HK-2 (cell line): ENCODE measurements at regions not wholly inside any gene's neighbourhood (a gene's known extent, or its start where the extent isn't known, plus 50 kb on each side); places are given as distances from the start of the nearest gene placed in this dataset.

Experiments
- DNase-seq: peaks from one replicate; pipeline ENCODE4 v3.0.0-alpha.2; 2018; ENCODE audit not compliant: unreplicated experiment

GRCh38 chr1:84759756-84760155 lies 69.5 kb upstream of the SSX2IP start:
- DNase-seq: no peak

GRCh38 chr1:84758968-84759491 lies 68.8 kb upstream of the SSX2IP start:
- no peak for DNase-seq

GRCh38 chr1:84758476-84758875 lies 68.2 kb upstream of the SSX2IP start:
- DNase-seq: no peak

- no peak for DNase-seq
These were observed 67.0 kb upstream of the SSX2IP start for GRCh38 chr1:84757301-84757700.

- no peak for DNase-seq
These were observed 66.3 kb upstream of the SSX2IP start for GRCh38 chr1:84756455-84757082.

- no peak for DNase-seq
These were observed 65.7 kb upstream of the SSX2IP start for GRCh38 chr1:84756001-84756400.

- DNase-seq: no peak
These were observed 65.0 kb upstream of the SSX2IP start for GRCh38 chr1:84755216-84755615.

- no peak for DNase-seq
These were observed 64.1 kb upstream of the SSX2IP start for GRCh38 chr1:84754386-84754703.

GRCh38 chr1:84753516-84754385 lies 63.5 kb upstream of the SSX2IP start:
- peak; percentile 67 for DNase-seq

- DNase-seq: no peak
These were observed 60.0 kb upstream of the SSX2IP start for GRCh38 chr1:84750110-84750730.

GRCh38 chr1:84749427-84749826 lies 59.2 kb upstream of the SSX2IP start:
- no peak for DNase-seq

GRCh38 chr1:84748364-84748763 lies 58.1 kb upstream of the SSX2IP start:
- no peak for DNase-seq

GRCh38 chr1:84745857-84746256 lies 55.6 kb upstream of the SSX2IP start:
- no peak for DNase-seq

- DNase-seq: no peak
These were observed 53.6 kb upstream of the SSX2IP start for GRCh38 chr1:84743896-84744295.

GRCh38 chr1:84742653-84743052 lies 52.4 kb upstream of the SSX2IP start:
- no peak for DNase-seq

GRCh38 chr1:84740050-84740714 lies 49.9 kb upstream of the SSX2IP start:
- DNase-seq: no peak
